Activated B cell treated with CpG ODN at 0.5 μM for 24 hours (primary cell): ENCODE measurements at regions not wholly inside any gene's neighbourhood (a gene's known extent, or its start where the extent isn't known, plus 50 kb on each side); places are given as distances from the start of the nearest gene placed in this dataset.
"Not testable (repeated sequence)": the region's sequence is repeated elsewhere in the genome, so short reads cannot be mapped to it uniquely, and the experiment has no call there.

Source experiments
- ATAC-seq: fragments of 200-7000 bp; cut with Tn5 transposase; one replicate; pipeline ENCODE4 v1.10.0; 2021; ENCODE audit warnings: low read depth, mild to moderate bottlenecking, moderate library complexity
- CTCF ChIA-PET: fragments of 350-600 bp; sonication (Branson Sonifier 250); formaldehyde crosslinking; loops from one replicate; lab custom pipeline; 2021; ENCODE audit warnings: antibody characterized with exemption; lab: Charles Lee
- POLR2A ChIA-PET: fragments of 350-600 bp; sonication (Branson Sonifier 250); formaldehyde crosslinking; loops from one replicate; lab custom pipeline; 2021; ENCODE audit warnings: antibody characterized with exemption; lab: Charles Lee
- DNase-seq: peaks from one replicate; pipeline ENCODE4 v3.0.0; 2022
- H3K27ac Mint-ChIP-seq: one replicate; pipeline ENCODE4 v1.8.0; 2020; ENCODE audit warnings: mixed read lengths
- H3K27me3 Mint-ChIP-seq: one replicate; pipeline ENCODE4 v1.8.0; 2021; ENCODE audit warnings: mixed read lengths
- H3K36me3 Mint-ChIP-seq: one replicate; pipeline ENCODE4 v1.8.0; 2021; ENCODE audit warnings: low read depth, mixed read lengths
- H3K4me1 Mint-ChIP-seq: one replicate; pipeline ENCODE4 v1.8.0; 2021; ENCODE audit warnings: mixed read lengths
- H3K4me3 Mint-ChIP-seq: one replicate; pipeline ENCODE4 v1.8.0; 2020; ENCODE audit warnings: mild to moderate bottlenecking, mixed read lengths
- H3K9me3 Mint-ChIP-seq: one replicate; pipeline ENCODE4 v1.8.0; 2020; ENCODE audit warnings: mixed read lengths
- CTCF ChIP-seq: fragments of 200-600 bp; IDR thresholded peaks from one replicate; pipeline ENCODE4 v1.8.0; 2022; ENCODE audit warnings: antibody characterized with exemption, mild to moderate bottlenecking
- intact Hi-C: fragments of 100-400 bp; cut with micrococcal nuclease; formaldehyde crosslinking; loops from one replicate; pipeline ENCODE4 v1.15.1; 2024

GRCh38 chr6:81120280-81120679 lies 632.2 kb downstream of the TENT5A start:
- ChIA-PET CTCF (no interaction called here), POLR2A (no interaction called here)
- H3K36me3 Mint-ChIP-seq, result no peaks in the 10 kb centered on the region
- no peak overlapping the region for H3K4me3 Mint-ChIP-seq
- H3K27ac Mint-ChIP-seq, result no peak overlapping the region
- H3K9me3 Mint-ChIP-seq, result peaks cover 10% of the 10 kb centered on the region
- H3K4me1 Mint-ChIP-seq, result no peaks in the 10 kb centered on the region
- intact Hi-C loops, result no loop called here
- ATAC-seq (no peak), DNase-seq (no peak)
- no peaks in the 10 kb centered on the region for H3K27me3 Mint-ChIP-seq
- no peak for TF ChIP-seq CTCF

DNA sequence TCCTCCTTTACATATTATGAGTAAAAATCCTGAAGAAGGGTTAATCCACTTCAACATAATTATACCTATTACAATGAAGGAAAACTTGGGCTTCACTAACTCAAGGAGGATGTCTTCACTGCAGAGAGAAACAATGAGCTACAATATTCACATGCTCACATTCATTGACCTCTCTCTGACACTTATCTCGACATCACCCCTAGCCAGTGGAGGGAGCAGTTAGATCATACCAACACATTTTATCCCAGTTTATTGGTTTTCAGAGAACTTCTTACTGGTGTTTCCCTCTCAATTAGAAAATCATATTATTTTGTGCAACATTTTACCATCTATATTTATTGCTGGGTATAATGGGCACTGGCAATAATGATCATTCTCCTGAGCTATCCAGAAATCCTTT lies 646.5 kb downstream of the TENT5A start:
- H3K27me3 Mint-ChIP-seq, result no peaks in the 10 kb centered on the region
- TF ChIP-seq CTCF, result no peak
- ATAC-seq, result no peak
- H3K9me3 Mint-ChIP-seq, result peaks cover 10% of the 10 kb centered on the region
- POLR2A ChIA-PET, result no interaction called here
- no peaks in the 10 kb centered on the region for H3K4me1 Mint-ChIP-seq
- H3K27ac Mint-ChIP-seq, result no peak overlapping the region
- no peaks in the 10 kb centered on the region for H3K36me3 Mint-ChIP-seq
- intact Hi-C loops, result no loop called here
- no peak overlapping the region for H3K4me3 Mint-ChIP-seq
- DNase-seq, result no peak
- CTCF ChIA-PET, result no interaction called here

GRCh38 chr6:81098109-81098814 lies 654.2 kb downstream of the TENT5A start:
- H3K36me3 Mint-ChIP-seq, result no peaks in the 10 kb centered on the region
- no peak overlapping the region for H3K4me3 Mint-ChIP-seq
- ATAC-seq, result no peak
- intact Hi-C loops, result no loop called here
- peaks cover 11% of the 10 kb centered on the region for H3K9me3 Mint-ChIP-seq
- no peak overlapping the region for H3K27ac Mint-ChIP-seq
- DNase-seq, result no peak
- POLR2A ChIA-PET, result no interaction called here
- no peaks in the 10 kb centered on the region for H3K27me3 Mint-ChIP-seq
- H3K4me1 Mint-ChIP-seq, result no peaks in the 10 kb centered on the region
- CTCF ChIA-PET, result no interaction called here
- no peak for TF ChIP-seq CTCF

DNA sequence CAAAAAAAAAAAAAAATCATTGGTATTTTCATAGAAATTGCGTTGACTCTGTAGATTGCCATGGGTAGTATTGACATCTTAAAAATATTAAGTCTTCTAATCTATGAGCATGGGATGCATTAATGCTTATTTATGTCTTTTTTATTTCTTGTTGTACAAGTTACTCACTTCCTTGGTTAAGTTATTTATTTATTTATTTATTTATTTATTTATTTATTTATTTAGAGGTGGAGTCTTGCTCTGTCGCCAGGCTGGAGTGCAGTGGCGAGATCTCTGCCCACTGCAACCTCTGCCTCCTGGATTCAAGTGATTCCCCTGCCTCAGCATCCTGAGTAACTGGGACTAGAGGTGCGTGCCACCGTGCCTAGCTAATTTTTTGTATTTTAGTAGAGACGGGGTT lies 656.0 kb downstream of the TENT5A start:
- POLR2A ChIA-PET, CTCF ChIA-PET, H3K9me3 Mint-ChIP-seq, H3K27ac Mint-ChIP-seq, intact Hi-C loops, DNase-seq, ATAC-seq, H3K27me3 Mint-ChIP-seq, H3K4me1 Mint-ChIP-seq, H3K36me3 Mint-ChIP-seq, H3K4me3 Mint-ChIP-seq: not testable (repeated sequence)

DNA sequence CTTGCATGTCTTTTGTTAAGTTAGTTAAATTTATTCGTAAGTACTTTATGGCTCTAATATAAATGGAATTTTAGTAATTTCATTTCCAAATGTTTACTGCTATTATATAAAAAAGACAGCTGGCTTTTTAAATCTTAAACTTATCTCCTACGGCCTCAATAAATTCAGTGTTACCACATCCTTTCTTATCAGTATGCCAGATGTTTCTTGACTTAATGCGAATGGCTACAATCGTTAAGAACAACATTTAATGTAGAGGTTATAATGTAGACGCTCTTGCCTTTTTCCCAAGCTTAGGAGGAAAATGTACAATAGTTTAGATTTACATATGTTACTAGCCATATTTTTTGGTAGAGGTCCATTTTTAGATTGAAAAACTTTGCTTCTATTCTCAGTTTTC lies 659.4 kb downstream of the TENT5A start:
- TF ChIP-seq CTCF, result no peak
- peaks cover 3% of the 10 kb centered on the region for H3K9me3 Mint-ChIP-seq
- H3K36me3 Mint-ChIP-seq, result no peaks in the 10 kb centered on the region
- H3K4me3 Mint-ChIP-seq, result no peak overlapping the region
- POLR2A ChIA-PET, result no interaction called here
- CTCF ChIA-PET, result no interaction called here
- H3K4me1 Mint-ChIP-seq, result no peaks in the 10 kb centered on the region
- H3K27me3 Mint-ChIP-seq, result no peaks in the 10 kb centered on the region
- ATAC-seq (no peak), DNase-seq (no peak)
- intact Hi-C loops, result no loop called here
- H3K27ac Mint-ChIP-seq, result no peak overlapping the region

- no peak overlapping the region for H3K4me3 Mint-ChIP-seq
- H3K4me1 Mint-ChIP-seq, result no peaks in the 10 kb centered on the region
- H3K27me3 Mint-ChIP-seq, result no peaks in the 10 kb centered on the region
- CTCF ChIA-PET, result no interaction called here
- no peaks in the 10 kb centered on the region for H3K36me3 Mint-ChIP-seq
- no peak for TF ChIP-seq CTCF
- intact Hi-C loops, result no loop called here
- POLR2A ChIA-PET, result no interaction called here
- no peak overlapping the region for H3K27ac Mint-ChIP-seq
- DNase-seq (no peak), ATAC-seq (no peak)
- no peaks in the 10 kb centered on the region for H3K9me3 Mint-ChIP-seq
Observed at GRCh38 chr6:81088145-81088544, 664.3 kb downstream of the TENT5A start.
